DMS 273 (cell line): ENCODE measurements at regions not wholly inside any gene's neighbourhood (a gene's known extent, or its start where the extent isn't known, plus 50 kb on each side); places are given as distances from the start of the nearest gene placed in this dataset.
A peak's percentile ranks its signal among the peaks of the same experiment; 100 is the strongest.

Experiments
- DNase-seq: peaks from one replicate; lab custom pipeline; 2025; ENCODE audit not compliant: unreplicated experiment; lab: John Stamatoyannopoulos, UW

DNA sequence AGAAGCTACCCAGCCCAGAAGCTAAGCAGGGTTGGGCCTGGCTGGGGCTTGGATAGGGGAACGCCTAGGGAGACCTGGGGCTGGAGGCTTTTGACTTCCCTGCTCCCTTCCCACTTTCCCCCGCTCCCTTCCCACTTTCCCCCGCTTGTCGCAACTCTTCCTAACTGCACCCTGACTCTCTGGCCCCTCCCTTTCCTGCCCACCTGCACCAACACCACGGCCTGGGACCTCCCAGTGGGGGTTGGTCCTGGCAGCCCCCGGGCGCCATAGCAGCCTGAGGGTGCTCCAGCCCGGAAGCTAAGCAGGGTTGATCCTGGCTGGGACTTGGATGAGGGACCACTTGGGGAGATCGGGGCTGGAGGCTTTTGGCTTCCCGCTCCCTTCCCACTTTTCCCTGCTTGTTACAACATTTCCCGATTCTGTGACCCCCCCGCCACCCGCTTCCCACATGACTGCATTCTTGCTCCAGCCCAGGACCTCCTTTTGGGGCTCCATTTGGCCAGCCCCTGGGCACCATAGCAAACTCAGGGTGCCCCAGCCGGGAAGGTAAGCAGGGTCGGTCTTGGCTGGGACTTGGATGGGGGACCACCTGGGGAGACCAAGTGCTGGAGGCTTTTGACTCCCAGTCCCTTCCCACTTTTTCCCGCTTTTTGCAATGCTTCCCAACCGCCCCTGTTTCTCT is 2287.0 kb downstream of the TP53TG3F start:
- DNase-seq: no peak

DNA sequence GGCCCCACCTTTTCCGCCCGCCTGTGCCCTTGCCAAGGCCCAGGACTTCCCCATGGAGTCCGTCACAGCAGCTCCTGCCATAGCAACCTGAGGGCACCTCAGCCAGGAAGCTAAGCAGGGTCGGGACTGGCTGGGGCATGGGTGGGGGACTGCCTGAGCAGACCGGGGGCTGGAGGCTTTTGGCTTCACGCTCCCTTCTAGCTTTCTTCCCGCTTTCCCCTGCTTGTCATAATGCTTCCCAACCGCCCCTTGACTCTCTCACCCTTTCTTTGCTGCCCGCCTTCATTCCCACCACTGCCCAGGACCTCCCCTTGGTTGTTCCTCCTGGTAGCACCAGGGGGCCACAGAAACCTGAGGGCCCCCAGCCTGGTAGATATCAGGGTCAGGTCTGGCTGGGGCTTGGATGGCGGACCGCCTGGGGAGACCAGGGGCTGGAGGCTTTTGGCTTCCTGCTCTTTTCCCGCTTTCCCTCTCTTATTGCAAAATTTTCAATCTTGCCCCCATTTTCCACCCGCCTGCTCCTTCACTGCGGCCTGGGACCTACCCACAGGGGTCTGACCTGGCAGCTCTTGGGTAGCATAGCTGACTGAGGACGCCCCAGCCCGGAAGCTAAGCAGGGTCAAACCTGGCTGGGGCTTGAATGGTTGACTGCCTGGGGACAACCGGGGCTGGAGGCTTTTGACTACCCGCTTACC is 2287.7 kb downstream of the TP53TG3F start:
- DNase-seq: no peak

GRCh38 chr16:35747658-35748455 is 2288.4 kb downstream of the TP53TG3F start:
- DNase-seq: no peak

DNA sequence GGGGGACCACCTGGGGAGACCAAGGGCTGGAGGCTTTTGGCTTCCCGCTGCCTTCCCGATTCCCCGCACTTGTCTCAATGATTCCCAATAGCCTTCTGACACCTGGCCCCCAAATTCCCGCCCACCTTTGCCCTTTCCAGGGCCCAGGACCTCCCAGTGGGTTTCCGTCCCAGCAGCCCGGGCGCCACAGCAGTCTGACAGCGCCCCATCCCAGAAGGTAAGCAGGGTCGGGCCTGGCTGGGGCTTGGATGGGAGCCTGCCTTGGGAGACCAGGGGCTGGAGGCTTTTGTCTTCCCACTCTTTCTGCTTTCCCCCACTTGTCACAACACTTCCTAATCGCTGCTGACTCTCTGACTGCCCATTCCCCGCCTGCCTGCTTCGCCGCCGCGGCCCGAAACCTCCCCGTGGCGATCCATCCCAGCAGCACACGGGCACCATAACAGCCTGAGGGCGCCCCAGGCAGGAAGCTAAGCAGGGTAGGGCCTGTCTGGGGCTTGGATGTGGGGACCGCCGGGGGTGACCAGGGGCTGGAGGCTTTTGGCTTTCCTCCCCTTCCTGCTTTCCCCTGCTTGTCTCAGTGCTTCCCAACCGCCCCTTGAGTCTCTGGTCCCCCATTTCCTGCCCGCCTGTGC is 2289.3 kb downstream of the TP53TG3F start:
- DNase-seq: peak; percentile 50

DNA sequence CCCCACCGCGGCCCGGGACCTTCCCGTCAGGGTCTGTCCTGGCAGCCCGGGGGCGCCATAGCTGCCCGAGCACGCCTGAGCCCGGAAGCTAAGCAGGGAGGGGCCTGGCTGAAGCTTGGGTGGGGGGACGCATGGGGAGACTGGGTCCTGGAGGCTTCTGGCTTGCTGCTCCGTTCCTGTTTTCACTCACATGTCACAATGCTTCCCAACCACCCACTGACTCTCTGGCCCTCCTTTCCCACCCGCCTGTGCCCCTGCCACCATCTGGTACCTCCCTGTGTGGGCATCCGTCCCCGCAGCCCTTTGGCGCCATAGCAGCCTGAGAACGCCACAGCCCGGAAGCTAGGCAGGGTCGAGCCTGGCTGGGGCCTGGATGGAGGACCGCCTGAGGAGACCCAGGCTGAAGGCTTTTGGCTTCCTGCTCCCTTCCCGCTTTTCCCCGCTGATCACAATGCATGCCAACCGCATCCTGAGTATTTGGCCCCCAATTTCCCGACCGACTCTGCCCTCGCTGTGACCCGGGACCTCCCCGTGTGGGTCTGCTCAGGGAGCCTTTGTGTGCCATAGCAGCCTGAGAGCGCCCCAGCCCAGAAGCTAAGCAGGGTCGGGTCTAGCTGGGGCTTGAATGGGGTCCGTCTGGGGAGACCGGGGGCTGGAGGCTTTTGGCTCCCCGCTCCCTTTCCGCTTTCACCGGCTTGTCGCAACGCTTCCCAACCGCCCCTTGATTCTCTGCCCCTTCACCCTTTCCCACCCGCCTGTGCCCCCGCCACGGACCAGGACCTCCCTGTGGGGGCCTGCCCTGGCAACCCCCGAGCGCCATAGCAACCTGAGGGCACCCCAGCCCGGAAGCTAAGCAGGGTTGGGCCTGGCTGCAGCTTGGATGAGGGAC is 2290.1 kb downstream of the TP53TG3F start:
- DNase-seq: peak; percentile 51

DNA sequence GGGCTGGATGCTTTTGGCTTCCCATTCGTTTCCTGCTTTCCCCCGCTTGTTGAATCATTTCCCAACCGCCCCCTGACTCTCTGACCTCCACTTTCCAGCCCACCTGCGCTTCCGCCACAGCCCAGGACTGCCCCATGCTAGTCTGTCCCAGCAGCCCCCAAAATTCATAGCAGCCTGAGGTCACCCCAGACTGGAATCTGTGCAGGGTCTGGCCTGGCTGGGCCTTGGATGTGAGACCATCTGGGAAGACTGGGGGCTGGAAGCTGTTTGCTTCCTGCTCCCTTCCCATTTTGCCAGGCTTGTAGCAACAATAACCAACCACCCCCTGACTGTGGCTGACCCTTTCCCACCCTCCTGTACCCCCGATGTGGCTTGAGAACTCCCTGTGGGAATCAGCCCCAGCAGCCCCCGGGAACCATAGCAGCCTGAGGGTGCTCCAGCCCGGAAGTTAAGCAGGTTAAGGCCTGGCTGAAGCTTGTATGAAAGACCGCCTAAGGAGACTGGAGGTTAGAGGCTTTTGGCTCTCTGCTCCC is 2290.8 kb downstream of the TP53TG3F start:
- DNase-seq: no peak

GRCh38 chr16:35750701-35751104 is 2291.3 kb downstream of the TP53TG3F start:
- DNase-seq: no peak

DNA sequence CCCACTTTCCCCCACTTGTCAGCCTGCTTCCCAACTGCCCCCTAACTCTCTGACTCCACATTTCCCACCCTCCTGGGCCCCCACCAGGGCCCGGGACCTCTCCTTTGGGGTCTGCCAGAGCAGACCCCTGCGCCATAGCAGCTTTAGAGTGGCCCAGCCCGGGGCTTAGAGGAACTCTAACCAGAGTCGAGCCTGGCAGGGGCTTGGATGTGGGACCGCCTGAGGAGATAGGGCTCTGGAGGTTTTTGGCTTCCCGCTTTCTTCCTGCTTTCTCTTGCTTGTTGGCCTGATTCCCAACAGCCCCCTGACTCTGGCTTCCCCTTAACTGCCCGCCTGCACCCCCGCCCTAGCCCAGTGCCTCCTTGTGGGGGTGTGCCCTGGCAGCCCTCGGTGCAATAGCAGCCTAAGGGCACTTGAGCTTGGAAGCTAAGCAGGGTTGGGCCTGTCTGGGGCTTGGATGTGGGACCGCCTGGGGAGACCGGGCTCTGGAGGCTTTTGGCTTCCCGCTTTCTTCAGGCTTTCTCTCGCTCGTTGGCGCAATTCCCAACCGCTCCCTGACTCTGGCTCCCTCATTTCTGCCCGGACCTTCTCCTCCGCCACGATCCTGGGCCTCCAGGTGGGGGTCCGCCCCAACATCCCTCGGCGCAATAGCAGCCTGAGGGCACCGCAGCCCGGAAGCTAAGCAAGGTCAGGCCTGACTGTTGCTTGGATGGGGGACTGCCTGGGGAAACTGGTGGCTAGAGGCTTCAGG is 2292.0 kb downstream of the TP53TG3F start:
- DNase-seq: no peak

DNA sequence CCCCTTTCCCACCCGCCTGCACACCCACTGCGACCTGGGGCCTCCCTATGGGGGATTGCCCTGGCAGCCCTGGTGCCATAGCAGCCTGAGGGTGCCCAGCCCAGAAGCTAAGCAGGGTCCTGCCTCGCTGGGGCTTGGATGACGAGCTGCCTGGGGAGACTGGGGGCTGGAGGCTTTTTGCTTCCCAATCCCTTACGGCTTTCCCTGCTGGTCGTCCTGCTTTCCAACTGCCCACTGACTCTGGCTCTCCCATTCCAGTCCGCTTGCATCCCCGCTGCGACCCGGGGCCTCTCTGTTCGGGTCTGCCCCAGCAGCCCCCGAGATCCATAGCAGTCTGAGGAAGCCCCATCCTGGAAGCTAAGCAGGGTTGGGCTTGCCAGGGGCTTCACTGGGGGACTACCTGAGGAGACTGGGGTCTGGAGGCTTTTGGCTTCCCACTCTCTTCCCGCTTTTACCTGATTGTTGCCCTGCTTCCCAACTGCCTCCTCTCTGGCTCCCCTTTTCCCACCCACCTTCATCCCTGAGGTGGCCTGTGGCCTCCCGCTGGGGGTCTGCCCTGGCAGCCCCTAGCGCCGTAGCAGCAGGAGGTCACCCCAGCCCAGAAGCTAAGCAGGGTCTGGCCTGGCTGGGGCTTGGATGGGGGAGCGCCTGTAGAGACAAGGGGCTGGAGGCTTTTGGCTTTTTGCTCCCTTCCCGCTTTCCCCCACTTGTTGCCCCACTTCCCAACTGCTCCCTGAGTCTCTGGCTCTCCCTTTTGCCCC is 2292.8 kb downstream of the TP53TG3F start:
- no peak for DNase-seq

DNA sequence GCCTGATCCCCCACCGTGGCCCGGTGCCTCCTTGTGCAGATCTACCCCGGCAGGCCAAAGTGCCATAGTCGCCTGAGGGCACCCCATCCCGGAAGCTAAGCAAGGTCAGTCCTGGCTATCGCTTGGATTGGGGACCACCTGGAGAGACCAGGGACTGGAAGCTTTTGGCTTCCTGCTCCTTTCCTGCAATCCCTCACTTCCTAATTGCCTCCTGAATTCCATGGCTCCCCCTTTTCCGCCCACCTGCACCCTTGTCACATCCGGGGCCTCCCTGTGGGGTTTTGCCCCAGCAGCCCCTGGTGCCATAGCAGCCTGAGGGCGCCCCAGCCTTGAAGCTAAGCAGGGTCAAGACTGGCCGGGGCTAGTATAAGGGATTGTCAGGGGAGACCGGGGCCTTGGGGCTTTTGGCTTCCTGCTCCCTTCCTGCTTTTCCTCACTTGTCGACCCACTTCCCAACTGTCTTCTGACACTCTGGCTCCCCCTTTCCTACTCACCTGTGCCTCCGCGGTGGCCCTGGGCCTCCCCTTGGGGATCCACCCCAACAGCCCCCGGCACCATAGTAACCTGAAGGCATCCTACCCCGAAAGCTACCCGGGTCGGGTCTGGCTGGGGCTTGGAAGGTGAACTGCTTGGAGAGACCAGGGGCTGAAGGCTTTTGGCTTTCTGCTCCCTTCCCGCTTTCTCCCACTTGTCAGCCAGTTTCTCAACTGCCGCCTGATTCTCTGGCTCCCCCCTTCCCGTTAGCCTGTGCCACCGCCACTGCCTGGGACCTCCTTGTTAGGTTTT is 2293.6 kb downstream of the TP53TG3F start:
- DNase-seq: no peak

DNA sequence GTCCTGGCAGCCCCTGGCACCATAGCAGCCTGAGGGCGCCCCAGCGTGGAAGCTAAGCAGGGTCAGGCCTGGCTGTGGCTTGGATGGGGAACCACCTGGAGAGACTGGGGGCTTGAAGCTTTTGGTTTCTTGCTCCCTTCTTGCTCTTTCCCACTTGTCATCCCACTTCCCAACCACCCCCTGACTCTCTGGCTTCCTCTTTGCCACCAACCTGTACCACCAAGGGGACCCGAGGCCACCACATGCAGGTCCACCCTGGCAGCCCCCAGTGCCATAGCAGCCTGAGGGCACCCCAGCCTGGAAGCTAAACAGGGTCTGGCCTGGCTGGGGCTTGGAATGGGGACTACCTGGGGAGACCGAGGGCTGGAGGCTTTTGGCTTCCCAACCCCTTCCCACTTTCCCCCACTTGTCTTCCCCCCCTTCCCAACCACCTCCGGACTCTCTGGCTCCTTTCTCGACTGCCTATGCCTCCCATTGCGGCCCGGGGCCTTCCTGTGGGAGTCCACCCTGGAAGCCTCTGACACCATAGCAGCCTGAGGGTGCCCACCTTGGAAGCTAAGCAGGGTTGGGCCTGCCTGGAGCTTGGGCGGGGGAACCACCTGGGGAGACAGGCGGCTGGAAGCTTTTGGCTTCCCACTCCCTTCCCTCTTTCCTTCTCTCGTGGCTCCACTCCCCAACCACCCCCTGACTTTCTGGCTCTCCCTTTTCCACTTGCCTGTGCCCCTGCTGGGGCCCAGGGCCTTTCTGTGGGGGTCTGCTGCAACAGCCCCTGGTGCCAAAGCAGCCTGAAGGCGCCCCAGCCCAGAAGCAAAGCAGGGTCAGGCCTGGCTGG is 2294.4 kb downstream of the TP53TG3F start:
- DNase-seq: no peak

GRCh38 chr16:35754391-35755369 is 2295.3 kb downstream of the TP53TG3F start:
- no peak for DNase-seq

- no peak for DNase-seq
These were observed 2329.0 kb downstream of the TP53TG3F start for GRCh38 chr16:35788381-35788780.

GRCh38 chr16:35792516-35793285 is 2333.3 kb downstream of the TP53TG3F start:
- no peak for DNase-seq

- DNase-seq: no peak
These were observed 2334.2 kb downstream of the TP53TG3F start for GRCh38 chr16:35793601-35794000.
